ENCODE measurements at regions not wholly inside any gene's neighbourhood (a gene's known extent, or its start where the extent isn't known, plus 50 kb on each side); places are given as distances from the start of the nearest gene placed in this dataset.

DNA sequence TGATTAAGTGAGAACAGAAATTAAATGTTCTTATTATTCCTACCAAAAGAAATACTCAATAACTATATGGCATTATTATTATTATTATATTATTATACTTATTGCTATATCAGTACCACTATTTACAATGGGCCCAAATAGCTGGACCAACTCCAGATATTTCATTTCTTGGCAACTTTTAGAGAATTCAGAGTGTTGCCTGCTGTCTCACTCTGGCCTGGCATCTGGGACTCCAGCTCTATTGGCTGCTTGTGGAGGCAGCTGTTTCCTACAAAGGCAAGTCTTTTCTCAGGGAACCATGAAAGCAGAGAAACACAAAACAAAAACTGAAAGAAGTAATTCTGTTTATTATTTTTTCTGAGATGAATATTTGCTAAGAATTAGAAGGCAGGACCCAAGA, 105.1 kb upstream of the SORCS1 start:
- TF ChIP-seq, protein P1, sequence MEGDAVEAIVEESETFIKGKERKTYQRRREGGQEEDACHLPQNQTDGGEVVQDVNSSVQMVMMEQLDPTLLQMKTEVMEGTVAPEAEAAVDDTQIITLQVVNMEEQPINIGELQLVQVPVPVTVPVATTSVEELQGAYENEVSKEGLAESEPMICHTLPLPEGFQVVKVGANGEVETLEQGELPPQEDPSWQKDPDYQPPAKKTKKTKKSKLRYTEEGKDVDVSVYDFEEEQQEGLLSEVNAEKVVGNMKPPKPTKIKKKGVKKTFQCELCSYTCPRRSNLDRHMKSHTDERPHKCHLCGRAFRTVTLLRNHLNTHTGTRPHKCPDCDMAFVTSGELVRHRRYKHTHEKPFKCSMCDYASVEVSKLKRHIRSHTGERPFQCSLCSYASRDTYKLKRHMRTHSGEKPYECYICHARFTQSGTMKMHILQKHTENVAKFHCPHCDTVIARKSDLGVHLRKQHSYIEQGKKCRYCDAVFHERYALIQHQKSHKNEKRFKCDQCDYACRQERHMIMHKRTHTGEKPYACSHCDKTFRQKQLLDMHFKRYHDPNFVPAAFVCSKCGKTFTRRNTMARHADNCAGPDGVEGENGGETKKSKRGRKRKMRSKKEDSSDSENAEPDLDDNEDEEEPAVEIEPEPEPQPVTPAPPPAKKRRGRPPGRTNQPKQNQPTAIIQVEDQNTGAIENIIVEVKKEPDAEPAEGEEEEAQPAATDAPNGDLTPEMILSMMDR (conservative IDR thresholded peaks at IDR 0.05; ENCODE audit: low read depth in 2 of 2), result no peak
- TF ChIP-seq POLR2AphosphoS5 (IDR thresholded peaks at IDR 0.05; ENCODE audit: low read depth) (no peak), CREB1 (CRISPR knock-in tag; IDR thresholded peaks at IDR 0.05; ENCODE audit: low read depth) (no peak), EZH2 (IDR thresholded peaks at IDR 0.05; ENCODE audit: low read depth, unreplicated experiment) (no peak), JUNB (IDR thresholded peaks at IDR 0.05; ENCODE audit: unreplicated experiment) (no peak), EZH2phosphoT487 (IDR thresholded peaks at IDR 0.05; ENCODE audit: unreplicated experiment) (no peak), STAT1 (IDR thresholded peaks at IDR 0.05; ENCODE audit: unreplicated experiment) (no peak)
- TF ChIP-seq, protein P2, sequence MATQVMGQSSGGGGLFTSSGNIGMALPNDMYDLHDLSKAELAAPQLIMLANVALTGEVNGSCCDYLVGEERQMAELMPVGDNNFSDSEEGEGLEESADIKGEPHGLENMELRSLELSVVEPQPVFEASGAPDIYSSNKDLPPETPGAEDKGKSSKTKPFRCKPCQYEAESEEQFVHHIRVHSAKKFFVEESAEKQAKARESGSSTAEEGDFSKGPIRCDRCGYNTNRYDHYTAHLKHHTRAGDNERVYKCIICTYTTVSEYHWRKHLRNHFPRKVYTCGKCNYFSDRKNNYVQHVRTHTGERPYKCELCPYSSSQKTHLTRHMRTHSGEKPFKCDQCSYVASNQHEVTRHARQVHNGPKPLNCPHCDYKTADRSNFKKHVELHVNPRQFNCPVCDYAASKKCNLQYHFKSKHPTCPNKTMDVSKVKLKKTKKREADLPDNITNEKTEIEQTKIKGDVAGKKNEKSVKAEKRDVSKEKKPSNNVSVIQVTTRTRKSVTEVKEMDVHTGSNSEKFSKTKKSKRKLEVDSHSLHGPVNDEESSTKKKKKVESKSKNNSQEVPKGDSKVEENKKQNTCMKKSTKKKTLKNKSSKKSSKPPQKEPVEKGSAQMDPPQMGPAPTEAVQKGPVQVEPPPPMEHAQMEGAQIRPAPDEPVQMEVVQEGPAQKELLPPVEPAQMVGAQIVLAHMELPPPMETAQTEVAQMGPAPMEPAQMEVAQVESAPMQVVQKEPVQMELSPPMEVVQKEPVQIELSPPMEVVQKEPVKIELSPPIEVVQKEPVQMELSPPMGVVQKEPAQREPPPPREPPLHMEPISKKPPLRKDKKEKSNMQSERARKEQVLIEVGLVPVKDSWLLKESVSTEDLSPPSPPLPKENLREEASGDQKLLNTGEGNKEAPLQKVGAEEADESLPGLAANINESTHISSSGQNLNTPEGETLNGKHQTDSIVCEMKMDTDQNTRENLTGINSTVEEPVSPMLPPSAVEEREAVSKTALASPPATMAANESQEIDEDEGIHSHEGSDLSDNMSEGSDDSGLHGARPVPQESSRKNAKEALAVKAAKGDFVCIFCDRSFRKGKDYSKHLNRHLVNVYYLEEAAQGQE (IDR thresholded peaks at IDR 0.05; ENCODE audit: unreplicated experiment), result no peak
- TF ChIP-seq, protein P3, sequence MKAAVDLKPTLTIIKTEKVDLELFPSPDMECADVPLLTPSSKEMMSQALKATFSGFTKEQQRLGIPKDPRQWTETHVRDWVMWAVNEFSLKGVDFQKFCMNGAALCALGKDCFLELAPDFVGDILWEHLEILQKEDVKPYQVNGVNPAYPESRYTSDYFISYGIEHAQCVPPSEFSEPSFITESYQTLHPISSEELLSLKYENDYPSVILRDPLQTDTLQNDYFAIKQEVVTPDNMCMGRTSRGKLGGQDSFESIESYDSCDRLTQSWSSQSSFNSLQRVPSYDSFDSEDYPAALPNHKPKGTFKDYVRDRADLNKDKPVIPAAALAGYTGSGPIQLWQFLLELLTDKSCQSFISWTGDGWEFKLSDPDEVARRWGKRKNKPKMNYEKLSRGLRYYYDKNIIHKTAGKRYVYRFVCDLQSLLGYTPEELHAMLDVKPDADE (IDR thresholded peaks at IDR 0.05), result no peak

All from GM23338 (cell line).